Lower leg skin (tissue), 4 donors: ENCODE measurements at regions not wholly inside any gene's neighbourhood (a gene's known extent, or its start where the extent isn't known, plus 50 kb on each side); places are given as distances from the start of the nearest gene placed in this dataset.
A peak's percentile ranks its signal among the peaks of the same experiment; 100 is the strongest.

Source experiments
- DNase-seq, 2 donors: peaks; one replicate each; pipeline ENCODE4 v3.0.0-alpha.2; 2019; ENCODE audit warnings: low spot score in 2 of 2
- H3K4me3 ChIP-seq: fragments of 200-600 bp; sonication (generic); 2 replicates; pipeline ENCODE4 v1.5.1; 2017; ENCODE audit warnings: mild to moderate bottlenecking, low read depth; ENCODE audit not compliant: poor library complexity, severe bottlenecking
- POLR2A ChIP-seq, 2 donors: fragments of 450-650 bp; IDR thresholded peaks; one replicate each; pipeline ENCODE4 v1.6.1; 2016 to 2017; ENCODE audit warnings: antibody characterized with exemption in 2 of 2, mild to moderate bottlenecking in 1 of 2, moderate library complexity in 1 of 2
- WGBS, 2 donors: methylation state at CpG; one replicate each; pipeline ENCODE4 v1.1.5; 2018; 5-methylcytosine and 5-hydroxymethylcytosine counted together
- intact Hi-C: fragments of 100-400 bp; cut with DNase I; formaldehyde crosslinking; loops from one replicate; pipeline ENCODE4 v1.15.0; 2023; ENCODE audit warnings: low total_unique reads
- TF ChIP-seq, protein P1 (sequence below), 3 donors: fragments of 450-650 bp; IDR thresholded peaks; one replicate each; pipeline ENCODE4 v1.5.1; 2016; ENCODE audit warnings: antibody characterized with exemption in 3 of 3, mild to moderate bottlenecking in 3 of 3, moderate library complexity in 2 of 3

DNA sequence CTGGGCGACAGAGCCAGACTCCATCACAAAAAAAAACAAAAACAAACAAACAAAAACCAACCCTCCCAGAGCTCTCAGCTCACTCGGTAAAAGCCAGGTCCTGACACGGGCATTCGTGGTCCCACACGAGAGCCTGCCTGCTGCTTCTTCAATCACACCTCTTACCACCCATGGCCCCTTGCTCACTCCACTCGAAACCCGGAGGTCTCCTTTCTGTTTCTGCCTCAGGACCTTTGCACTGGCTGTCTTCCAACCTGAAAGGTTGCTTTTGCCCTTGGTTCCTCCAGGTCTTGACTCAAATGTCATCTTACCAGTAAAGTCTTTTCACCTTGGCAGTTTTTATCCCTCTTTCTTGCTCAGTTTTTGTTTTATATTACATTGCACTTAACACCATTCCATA lies 169.6 kb downstream of the EVX1 start:
- intact Hi-C loops, result no loop called here
- no peak overlapping the region for H3K4me3 ChIP-seq
- WGBS, 2 donors, result 84 to 91% methylated on average over 7 of the region's 7 CpGs
- DNase-seq, result no peak
- no peak for TF ChIP-seq POLR2A (IDR thresholded peaks at IDR 0.05)
- TF ChIP-seq, protein P1, sequence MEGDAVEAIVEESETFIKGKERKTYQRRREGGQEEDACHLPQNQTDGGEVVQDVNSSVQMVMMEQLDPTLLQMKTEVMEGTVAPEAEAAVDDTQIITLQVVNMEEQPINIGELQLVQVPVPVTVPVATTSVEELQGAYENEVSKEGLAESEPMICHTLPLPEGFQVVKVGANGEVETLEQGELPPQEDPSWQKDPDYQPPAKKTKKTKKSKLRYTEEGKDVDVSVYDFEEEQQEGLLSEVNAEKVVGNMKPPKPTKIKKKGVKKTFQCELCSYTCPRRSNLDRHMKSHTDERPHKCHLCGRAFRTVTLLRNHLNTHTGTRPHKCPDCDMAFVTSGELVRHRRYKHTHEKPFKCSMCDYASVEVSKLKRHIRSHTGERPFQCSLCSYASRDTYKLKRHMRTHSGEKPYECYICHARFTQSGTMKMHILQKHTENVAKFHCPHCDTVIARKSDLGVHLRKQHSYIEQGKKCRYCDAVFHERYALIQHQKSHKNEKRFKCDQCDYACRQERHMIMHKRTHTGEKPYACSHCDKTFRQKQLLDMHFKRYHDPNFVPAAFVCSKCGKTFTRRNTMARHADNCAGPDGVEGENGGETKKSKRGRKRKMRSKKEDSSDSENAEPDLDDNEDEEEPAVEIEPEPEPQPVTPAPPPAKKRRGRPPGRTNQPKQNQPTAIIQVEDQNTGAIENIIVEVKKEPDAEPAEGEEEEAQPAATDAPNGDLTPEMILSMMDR (IDR thresholded peaks at IDR 0.05), result no peak

DNA sequence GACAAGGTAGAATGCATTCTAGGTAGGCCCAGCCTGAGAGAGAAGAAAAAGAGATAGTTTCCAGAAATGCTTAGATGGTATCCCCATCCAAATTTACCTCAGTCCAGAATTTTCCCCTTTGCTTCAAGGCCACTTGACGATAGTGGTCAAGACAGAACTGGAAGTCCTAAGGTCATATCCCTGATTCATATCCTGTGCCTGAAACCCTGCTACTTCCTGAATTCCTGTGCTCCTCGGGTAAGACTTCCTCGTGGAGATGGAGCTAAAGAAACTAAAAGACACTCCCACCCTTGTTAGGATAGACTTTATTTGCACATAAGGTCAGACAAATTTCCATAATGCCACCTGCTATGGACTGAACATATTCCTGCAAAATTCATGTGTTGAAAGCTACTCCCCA lies 175.9 kb downstream of the EVX1 start:
- intact Hi-C loops, result no loop called here
- 56 to 77% methylated on average over 3 of the region's 3 CpGs for WGBS, 2 donors
- no peak overlapping the region for H3K4me3 ChIP-seq

DNA sequence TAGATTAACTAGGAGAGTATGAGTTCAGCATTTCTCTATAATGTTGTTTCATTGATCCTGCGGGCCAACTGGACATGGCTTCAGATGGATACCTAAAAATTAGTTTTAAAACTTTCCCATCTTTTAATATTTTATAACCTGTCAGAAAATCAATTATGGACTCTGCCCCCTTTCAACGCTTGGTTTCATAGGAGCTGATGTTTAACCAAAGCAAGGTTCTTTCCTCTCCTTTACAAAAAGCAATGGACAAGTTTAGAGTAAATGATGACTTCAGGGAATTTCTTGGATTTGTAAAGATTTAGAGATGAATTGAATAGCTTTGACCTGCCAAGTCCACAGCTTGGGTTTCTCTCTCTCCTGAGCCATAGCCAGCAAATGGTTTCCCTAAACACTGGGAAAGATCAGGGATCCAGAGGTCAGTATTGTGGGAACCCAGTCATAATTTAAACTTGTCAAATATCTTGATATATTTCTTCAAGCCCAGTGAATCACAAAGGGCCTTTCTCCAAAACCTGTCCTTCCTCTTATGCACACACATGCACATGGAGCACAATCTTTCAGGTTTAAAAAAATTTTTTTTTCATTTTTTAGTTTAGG lies 177.1 kb downstream of the EVX1 start:
- WGBS, 2 donors, result 94 to 97% methylated on average over 2 of the region's 2 CpGs
- intact Hi-C loops, result no loop called here
- DNase-seq, result no peak
- TF ChIP-seq, protein P1 (IDR thresholded peaks at IDR 0.05), result no peak
- no peak for TF ChIP-seq POLR2A (IDR thresholded peaks at IDR 0.05)
- no peak overlapping the region for H3K4me3 ChIP-seq

More for the DNA sequence above, 175.9 kb downstream of the EVX1 start:
- no peak for DNase-seq
- TF ChIP-seq, protein P1 (IDR thresholded peaks at IDR 0.05), result no peak
- TF ChIP-seq POLR2A (IDR thresholded peaks at IDR 0.05), result no peak

DNA sequence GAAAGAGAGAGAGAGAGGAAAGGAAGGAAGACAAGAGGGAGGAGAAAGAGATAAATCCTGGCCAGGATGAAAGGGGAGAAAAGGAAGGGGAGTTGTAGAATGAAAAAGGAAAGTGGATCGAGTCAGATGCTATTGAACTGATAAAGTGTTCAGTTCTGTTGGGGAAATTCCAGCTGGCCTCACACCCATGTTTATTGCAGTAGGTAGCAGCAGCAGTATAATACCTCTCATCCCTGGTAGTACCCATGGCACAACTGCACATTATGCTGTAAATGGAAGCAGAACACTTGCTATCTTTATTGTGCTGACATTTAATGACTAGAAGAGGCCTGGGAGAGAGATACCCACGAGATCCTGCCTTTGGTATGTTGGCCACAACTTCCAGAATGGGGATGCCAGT lies 178.1 kb downstream of the EVX1 start:
- intact Hi-C loops, result no loop called here
- TF ChIP-seq POLR2A (IDR thresholded peaks at IDR 0.05), result no peak
- TF ChIP-seq, protein P1 (IDR thresholded peaks at IDR 0.05), result no peak
- 44 to 49% methylated on average over 2 of the region's 2 CpGs for WGBS, 2 donors
- no peak overlapping the region for H3K4me3 ChIP-seq
- DNase-seq, result no peak

DNA sequence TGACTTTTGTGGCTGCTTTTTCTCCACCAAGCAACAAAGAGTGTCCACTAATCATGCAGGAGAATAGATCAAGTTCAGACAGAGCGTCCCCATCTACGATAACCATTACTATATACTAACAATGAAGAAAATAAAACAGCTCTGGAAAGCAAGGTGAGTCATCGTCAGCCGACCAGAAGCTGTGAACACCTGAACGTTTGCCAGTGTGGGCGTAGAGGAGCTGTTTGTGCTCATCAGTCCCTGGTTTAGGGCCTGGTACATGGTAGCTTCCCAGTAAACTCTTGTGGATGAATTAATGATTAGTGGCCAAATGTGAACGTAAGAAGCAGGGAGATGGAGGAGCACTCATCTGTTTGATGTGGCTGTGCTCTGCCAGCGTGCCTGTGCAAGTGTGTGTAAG lies 180.7 kb downstream of the EVX1 start:
- TF ChIP-seq POLR2A (IDR thresholded peaks at IDR 0.05), result no peak
- TF ChIP-seq, protein P1 (IDR thresholded peaks at IDR 0.05), result no peak
- intact Hi-C loops, result no loop called here
- H3K4me3 ChIP-seq, result no peak overlapping the region
- 51 to 59% methylated on average over 8 of the region's 8 CpGs for WGBS, 2 donors
- DNase-seq, result peak in 1 of 2 donors; percentile 32

DNA sequence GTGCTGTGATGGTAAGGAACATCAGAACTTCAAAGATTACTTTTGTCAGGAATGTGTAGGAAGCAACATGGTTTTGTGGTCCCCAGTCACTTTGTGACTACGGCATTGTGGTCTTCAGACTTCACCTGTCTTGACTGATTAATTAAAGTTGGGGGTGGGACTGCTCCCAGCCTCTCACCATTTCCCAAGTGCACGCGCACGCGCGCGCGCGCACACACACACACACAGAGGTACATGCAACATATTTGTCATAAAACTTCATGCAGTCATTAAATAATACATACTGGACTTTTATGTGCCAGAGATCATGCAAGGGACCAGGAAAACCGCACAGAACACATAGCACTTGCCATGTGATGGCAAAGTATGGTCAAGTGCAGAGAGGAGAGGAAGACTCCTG lies 181.2 kb downstream of the EVX1 start:
- TF ChIP-seq, protein P1 (IDR thresholded peaks at IDR 0.05), result no peak
- no peak for TF ChIP-seq POLR2A (IDR thresholded peaks at IDR 0.05)
- 79 to 87% methylated on average over 10 of the region's 10 CpGs for WGBS, 2 donors
- H3K4me3 ChIP-seq, result no peak overlapping the region
- intact Hi-C loops, result no loop called here
- DNase-seq, result no peak
